ENCODE measurements at regions not wholly inside any gene's neighbourhood (a gene's known extent, or its start where the extent isn't known, plus 50 kb on each side); places are given as distances from the start of the nearest gene placed in this dataset.

GRCh38 chr1:112267929-112268328 lies 128.1 kb upstream of the CTTNBP2NL start:
- Mint-ChIP-seq H3K27me3 (ENCODE audit: unreplicated experiment) (peaks cover 1% of the 10 kb centered on the region), H3K4me3 (ENCODE audit: unreplicated experiment) (no peak overlapping the region)

GRCh38 chr1:112268408-112268807 lies 127.6 kb upstream of the CTTNBP2NL start:
- no peak for DNase-seq
- Mint-ChIP-seq H3K27ac (ENCODE audit: unreplicated experiment) (no peak overlapping the region), H3K4me1 (ENCODE audit: low read depth, unreplicated experiment) (peaks cover 5% of the 10 kb centered on the region), H3K4me3 (ENCODE audit: unreplicated experiment) (no peak overlapping the region), H3K27me3 (ENCODE audit: unreplicated experiment) (peaks cover 1% of the 10 kb centered on the region), H3K9me3 (ENCODE audit: unreplicated experiment) (peaks cover 2% of the 10 kb centered on the region), H3K36me3 (ENCODE audit: unreplicated experiment) (no peaks in the 10 kb centered on the region)
- TF ChIP-seq CTCF (IDR thresholded peaks at IDR 0.05; ENCODE audit: partially characterized antibody, unreplicated experiment) = no peak

More at GRCh38 chr1:112267929-112268328, 128.1 kb upstream of the CTTNBP2NL start:
- H3K36me3 Mint-ChIP-seq (ENCODE audit: unreplicated experiment) = no peaks in the 10 kb centered on the region
- peak; percentile 25 for DNase-seq
- no peak overlapping the region for H3K27ac Mint-ChIP-seq (ENCODE audit: unreplicated experiment)
- peaks cover 5% of the 10 kb centered on the region for H3K4me1 Mint-ChIP-seq (ENCODE audit: low read depth, unreplicated experiment)
- no peak for TF ChIP-seq CTCF (IDR thresholded peaks at IDR 0.05; ENCODE audit: partially characterized antibody, unreplicated experiment)
- H3K9me3 Mint-ChIP-seq (ENCODE audit: unreplicated experiment) = peaks cover 2% of the 10 kb centered on the region

- Mint-ChIP-seq H3K4me1 (ENCODE audit: low read depth, unreplicated experiment) (peaks cover 5% of the 10 kb centered on the region), H3K36me3 (ENCODE audit: unreplicated experiment) (peaks cover 5% of the 10 kb centered on the region), H3K4me3 (ENCODE audit: unreplicated experiment) (no peak overlapping the region), H3K27ac (ENCODE audit: unreplicated experiment) (no peak overlapping the region), H3K27me3 (ENCODE audit: unreplicated experiment) (peaks cover 1% of the 10 kb centered on the region), H3K9me3 (ENCODE audit: unreplicated experiment) (peaks cover 2% of the 10 kb centered on the region)
- DNase-seq = no peak
- no peak for TF ChIP-seq CTCF (IDR thresholded peaks at IDR 0.05; ENCODE audit: partially characterized antibody, unreplicated experiment)
Measured at GRCh38 chr1:112271270-112271669, 124.7 kb upstream of the CTTNBP2NL start.

- H3K9me3 Mint-ChIP-seq (ENCODE audit: unreplicated experiment) = peaks cover 2% of the 10 kb centered on the region
- TF ChIP-seq CTCF (IDR thresholded peaks at IDR 0.05; ENCODE audit: partially characterized antibody, unreplicated experiment) = no peak
- peaks cover 1% of the 10 kb centered on the region for H3K27me3 Mint-ChIP-seq (ENCODE audit: unreplicated experiment)
- DNase-seq = no peak
- H3K4me1 Mint-ChIP-seq (ENCODE audit: low read depth, unreplicated experiment) = peaks cover 5% of the 10 kb centered on the region
- H3K27ac Mint-ChIP-seq (ENCODE audit: unreplicated experiment) = no peak overlapping the region
- no peak overlapping the region for H3K4me3 Mint-ChIP-seq (ENCODE audit: unreplicated experiment)
- H3K36me3 Mint-ChIP-seq (ENCODE audit: unreplicated experiment) = peaks cover 5% of the 10 kb centered on the region
Measured at GRCh38 chr1:112272101-112272772, 123.8 kb upstream of the CTTNBP2NL start.

GRCh38 chr1:112284796-112285195 lies 111.2 kb upstream of the CTTNBP2NL start:
- Mint-ChIP-seq H3K4me1 (ENCODE audit: low read depth, unreplicated experiment) (no peaks in the 10 kb centered on the region), H3K36me3 (ENCODE audit: unreplicated experiment) (no peaks in the 10 kb centered on the region), H3K27me3 (ENCODE audit: unreplicated experiment) (peaks cover 2% of the 10 kb centered on the region), H3K9me3 (ENCODE audit: unreplicated experiment) (no peaks in the 10 kb centered on the region), H3K4me3 (ENCODE audit: unreplicated experiment) (no peak overlapping the region), H3K27ac (ENCODE audit: unreplicated experiment) (no peak overlapping the region)
- DNase-seq = no peak
- no peak for TF ChIP-seq CTCF (IDR thresholded peaks at IDR 0.05; ENCODE audit: partially characterized antibody, unreplicated experiment)
